ENCODE measurements at regions not wholly inside any gene's neighbourhood (a gene's known extent, or its start where the extent isn't known, plus 50 kb on each side); places are given as distances from the start of the nearest gene placed in this dataset.

- no peak for DNase-seq
Observed at GRCh38 chr21:27480841-27481261, 514.0 kb upstream of the ADAMTS5 start.

DNA sequence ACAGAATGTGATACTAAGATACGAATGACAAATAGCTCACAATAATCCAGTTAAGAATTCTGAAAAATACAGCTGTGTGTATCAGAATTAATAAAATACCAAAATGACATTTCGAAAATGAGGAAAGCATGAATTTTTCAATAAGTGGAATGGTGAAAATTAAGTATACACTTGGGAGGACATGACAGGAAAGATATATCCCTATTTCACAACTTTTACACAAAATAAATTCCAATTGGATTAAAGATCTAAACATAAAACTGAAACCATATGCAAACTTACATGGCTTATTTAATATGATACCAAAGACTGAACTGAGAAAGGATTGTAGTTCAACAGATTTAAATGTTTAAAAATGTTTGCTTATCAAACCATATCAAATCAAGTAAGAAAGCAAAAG, 510.4 kb upstream of the ADAMTS5 start:
- no peak for DNase-seq

DNA sequence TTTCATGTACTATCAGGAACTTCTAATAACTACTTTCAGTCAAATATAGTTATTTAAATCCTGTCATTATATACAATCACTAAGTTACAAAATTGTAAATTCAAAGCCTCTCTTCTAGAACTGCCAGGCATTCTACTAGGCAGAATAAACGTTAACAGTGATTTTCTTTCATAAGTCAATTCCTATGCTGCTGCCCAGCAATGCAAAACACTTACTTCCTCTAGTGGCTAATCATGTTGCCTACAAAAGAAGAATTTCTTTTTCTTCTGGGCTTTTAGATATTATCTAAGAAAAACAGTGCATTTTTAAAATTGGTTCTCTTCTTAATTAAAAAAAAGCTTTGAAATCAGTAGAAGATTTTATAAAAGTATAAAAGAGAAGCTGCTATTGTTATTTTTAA, 509.8 kb upstream of the ADAMTS5 start:
- DNase-seq, result no peak

- DNase-seq, result peak in 5 of 14 donors; percentile 2 to 50 (median 15)
Observed at GRCh38 chr21:27475363-27475955, 508.6 kb upstream of the ADAMTS5 start.

- DNase-seq, result no peak
Observed at GRCh38 chr21:27467366-27467765, 500.5 kb upstream of the ADAMTS5 start.

- no peak for DNase-seq
Observed at GRCh38 chr21:27466140-27466539, 499.3 kb upstream of the ADAMTS5 start.

GRCh38 chr21:27464648-27465047, 497.8 kb upstream of the ADAMTS5 start:
- no peak for DNase-seq

GRCh38 chr21:27462726-27463125, 495.8 kb upstream of the ADAMTS5 start:
- DNase-seq, result no peak

DNA sequence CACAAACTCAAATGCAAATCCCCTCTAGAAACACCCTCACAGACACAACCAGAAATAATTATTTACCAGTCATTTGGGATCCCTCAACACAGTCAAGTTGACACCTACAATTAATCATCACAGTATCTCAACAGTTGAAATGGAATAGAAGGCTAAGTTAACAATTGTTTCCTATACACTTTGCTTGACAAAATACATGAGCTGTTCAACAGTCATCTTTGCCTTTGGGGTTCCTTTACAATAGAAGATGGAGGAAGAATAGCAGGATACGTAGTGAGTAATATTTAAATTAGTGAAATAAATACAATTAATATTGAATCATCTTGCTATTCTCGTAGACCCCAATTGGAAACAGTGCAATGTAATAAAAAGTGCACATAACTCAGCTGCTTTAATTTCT, 487.3 kb upstream of the ADAMTS5 start:
- no peak for DNase-seq

DNA sequence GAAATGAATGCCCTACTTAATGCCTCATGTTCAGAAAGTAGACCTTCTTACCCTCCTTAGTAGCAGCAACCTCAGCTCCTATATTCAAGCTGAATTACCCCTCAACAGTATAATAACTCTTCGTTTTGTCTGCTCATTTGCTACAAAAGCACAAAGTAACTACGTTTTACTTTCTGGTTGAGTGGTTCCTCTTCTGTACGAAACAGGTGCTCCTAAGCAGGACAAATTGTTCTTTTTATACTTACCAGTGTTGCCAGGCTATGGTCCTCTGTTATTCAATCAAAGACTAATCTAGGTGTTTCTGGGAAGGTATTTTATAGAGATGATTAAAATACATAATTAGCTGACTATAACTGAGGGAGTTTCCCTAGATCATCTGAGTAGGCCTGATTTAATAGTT, 484.2 kb upstream of the ADAMTS5 start:
- DNase-seq, result no peak

- no peak for DNase-seq
Observed at GRCh38 chr21:27450216-27450615, 483.3 kb upstream of the ADAMTS5 start.

GRCh38 chr21:27448960-27449359, 482.1 kb upstream of the ADAMTS5 start:
- DNase-seq, result no peak

DNA sequence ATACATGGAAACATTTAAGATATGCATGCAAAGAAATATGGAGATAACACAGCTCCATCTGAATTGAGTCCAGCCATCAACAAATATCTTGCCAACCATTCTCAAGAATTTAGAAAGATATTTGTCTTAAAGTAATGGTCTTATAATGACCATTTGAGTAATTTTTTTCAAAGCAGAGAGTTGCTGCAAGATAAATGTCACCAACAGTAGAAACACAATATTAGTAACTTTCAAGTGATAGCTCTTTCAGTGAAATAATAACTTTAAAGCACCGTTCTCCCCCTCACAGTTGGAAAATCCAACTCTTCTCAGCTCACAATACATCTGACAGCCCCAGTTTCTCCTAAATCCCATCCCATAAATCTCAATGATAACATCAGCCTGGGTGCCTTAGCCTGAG, 481.0 kb upstream of the ADAMTS5 start:
- no peak for DNase-seq

DNA sequence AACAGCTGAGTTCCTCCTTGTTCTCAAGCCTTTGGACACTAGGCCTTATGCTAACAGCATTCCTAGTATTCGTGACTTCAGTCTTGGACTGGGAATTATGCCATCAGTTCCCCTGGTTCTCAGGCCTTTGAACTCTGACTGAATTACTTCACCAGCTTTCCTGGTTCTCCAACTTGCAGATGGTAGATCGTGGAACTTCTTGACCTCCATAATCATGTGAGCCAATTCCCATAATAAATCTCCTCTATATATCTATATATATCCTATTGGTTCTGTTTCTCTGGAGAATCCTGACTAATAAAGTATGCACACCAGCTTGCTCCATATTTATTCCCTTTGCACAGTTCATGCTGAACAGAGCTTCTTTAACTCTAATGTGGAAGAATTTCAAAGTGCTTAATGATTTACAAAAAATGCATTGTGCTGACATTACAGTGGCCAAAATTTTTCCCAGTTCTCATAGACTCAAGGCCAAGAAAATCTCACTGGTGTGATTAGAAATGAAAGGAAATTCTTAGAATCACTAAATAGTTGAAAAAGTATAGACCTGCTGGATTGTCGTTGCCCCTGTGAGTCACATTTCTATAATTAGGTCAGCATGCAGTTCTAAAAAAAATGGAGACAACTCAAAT, 462.9 kb upstream of the ADAMTS5 start:
- DNase-seq, result no peak

GRCh38 chr21:27426196-27426595, 459.3 kb upstream of the ADAMTS5 start:
- no peak for DNase-seq

DNA sequence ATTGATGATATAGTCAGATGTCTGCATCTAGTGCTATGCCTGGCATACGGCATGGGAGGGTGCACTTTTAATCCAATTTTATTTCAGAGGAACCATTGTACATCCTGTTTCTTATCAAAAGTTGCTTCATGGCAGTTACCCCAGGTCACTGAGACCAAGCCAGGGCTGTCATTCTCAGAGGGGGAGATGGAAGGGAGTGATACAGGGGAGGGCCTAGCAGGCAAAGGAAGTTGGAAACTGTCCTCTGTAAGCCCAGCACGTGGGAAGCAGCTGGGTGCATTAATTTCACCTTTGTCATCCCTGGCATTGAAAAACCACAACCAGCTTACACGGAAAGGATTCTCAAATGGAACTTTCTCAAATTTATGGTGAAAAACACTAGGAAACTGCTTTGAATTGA, 458.7 kb upstream of the ADAMTS5 start:
- no peak for DNase-seq

GRCh38 chr21:27425172-27425571, 458.3 kb upstream of the ADAMTS5 start:
- no peak for DNase-seq

- DNase-seq, result no peak
Observed at GRCh38 chr21:27424601-27425000, 457.7 kb upstream of the ADAMTS5 start.

GRCh38 chr21:27423906-27424595, 457.2 kb upstream of the ADAMTS5 start:
- DNase-seq, result no peak

GRCh38 chr21:27423038-27423437, 456.1 kb upstream of the ADAMTS5 start:
- DNase-seq, result no peak

GRCh38 chr21:27422435-27422834, 455.5 kb upstream of the ADAMTS5 start:
- DNase-seq, result no peak

GRCh38 chr21:27421654-27422053, 454.8 kb upstream of the ADAMTS5 start:
- DNase-seq, result no peak

GRCh38 chr21:27419153-27419552, 452.3 kb upstream of the ADAMTS5 start:
- DNase-seq, result no peak

DNA sequence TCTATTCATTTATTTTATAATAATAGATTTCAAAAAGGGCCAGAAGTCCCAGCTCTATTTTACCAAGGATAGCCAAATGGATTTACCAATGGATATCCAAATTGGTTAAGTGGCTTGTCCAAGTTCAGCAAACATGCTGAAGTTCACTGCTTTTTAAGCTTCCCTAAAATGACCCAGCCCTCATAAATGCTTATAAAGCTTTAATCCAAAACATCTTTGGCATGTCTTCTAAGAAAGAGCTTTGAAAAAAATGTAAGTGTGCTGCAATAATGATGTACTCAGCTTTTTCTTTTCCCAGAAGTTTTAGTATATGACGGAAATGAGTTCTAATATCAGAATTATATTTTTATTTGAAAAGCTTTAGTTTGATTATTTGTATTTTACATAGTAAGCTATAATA, 451.5 kb upstream of the ADAMTS5 start:
- no peak for DNase-seq

Measured in C1 segment of cervical spinal cord (tissue), 14 donors.